PC-3 (cell line): ENCODE measurements at regions not wholly inside any gene's neighbourhood (a gene's known extent, or its start where the extent isn't known, plus 50 kb on each side); places are given as distances from the start of the nearest gene placed in this dataset.

Experiments used
- CTCF ChIP-seq: fragments of 300-600 bp; sonication (generic); conservative IDR thresholded peaks from 2 replicates; pipeline ENCODE4 v1.5.1; 2017; ENCODE audit warnings: antibody characterized with exemption, low read depth, mild to moderate bottlenecking, low read length
- EZH2 ChIP-seq: fragments of 300-600 bp; sonication (generic); IDR thresholded peaks from one replicate; pipeline ENCODE4 v1.6.1; 2017; ENCODE audit warnings: antibody characterized with exemption, mild to moderate bottlenecking, low read length; ENCODE audit not compliant: unreplicated experiment
- EZH2phosphoT487 ChIP-seq: fragments of 300-600 bp; sonication (generic); IDR thresholded peaks from 2 replicates; pipeline ENCODE4 v1.6.1; 2018; ENCODE audit warnings: mild to moderate bottlenecking, antibody characterized with exemption, low read length, borderline replicate concordance

- TF ChIP-seq CTCF (no peak), EZH2phosphoT487 (no peak), EZH2 (no peak)
Measured at GRCh38 chr6:11317885-11318771, 85.7 kb upstream of the NEDD9 start.
